GM21381 (cell line): ENCODE measurements at regions not wholly inside any gene's neighbourhood (a gene's known extent, or its start where the extent isn't known, plus 50 kb on each side); places are given as distances from the start of the nearest gene placed in this dataset.
"Not testable (repeated sequence)": the region's sequence is repeated elsewhere in the genome, so short reads cannot be mapped to it uniquely, and the experiment has no call there.

Source experiments
- ATAC-seq: cut with Tn5 transposase; IDR thresholded peaks from one replicate; pipeline ENCODE4 v1.9.1; 2021; ENCODE audit warnings: mild to moderate bottlenecking, moderate library complexity; ENCODE audit not compliant: unreplicated experiment

- no peak for ATAC-seq
These were observed 589.8 kb downstream of the KCNH5 start for GRCh38 chr14:62455446-62455845.

GRCh38 chr14:62462988-62463387, 582.3 kb downstream of the KCNH5 start:
- ATAC-seq = no peak

- ATAC-seq = no peak
These were observed 576.3 kb downstream of the KCNH5 start for GRCh38 chr14:62468946-62469345.

- no peak for ATAC-seq
These were observed 574.3 kb downstream of the KCNH5 start for GRCh38 chr14:62470935-62471334.

- no peak for ATAC-seq
These were observed 554.1 kb downstream of the KCNH5 start for GRCh38 chr14:62491146-62491545.

- no peak for ATAC-seq
These were observed 547.5 kb downstream of the KCNH5 start for GRCh38 chr14:62497708-62498107.

- no peak for ATAC-seq
These were observed 544.1 kb downstream of the KCNH5 start for GRCh38 chr14:62501021-62501750.

GRCh38 chr14:62505045-62505444, 540.2 kb downstream of the KCNH5 start:
- ATAC-seq = no peak

GRCh38 chr14:62521309-62521708, 523.9 kb downstream of the KCNH5 start:
- ATAC-seq = not testable (repeated sequence)

- no peak for ATAC-seq
These were observed 517.0 kb downstream of the KCNH5 start for GRCh38 chr14:62528296-62528695.

GRCh38 chr14:62532181-62532580, 513.1 kb downstream of the KCNH5 start:
- ATAC-seq = no peak

GRCh38 chr14:62546862-62547474, 498.3 kb downstream of the KCNH5 start:
- no peak for ATAC-seq

GRCh38 chr14:62557416-62557815, 487.8 kb downstream of the KCNH5 start:
- ATAC-seq = no peak

- ATAC-seq = no peak
These were observed 486.8 kb downstream of the KCNH5 start for GRCh38 chr14:62558451-62558850.

- ATAC-seq = no peak
These were observed 460.0 kb downstream of the KCNH5 start for GRCh38 chr14:62585247-62585646.

- ATAC-seq = no peak
These were observed 452.4 kb downstream of the KCNH5 start for GRCh38 chr14:62592877-62593276.

GRCh38 chr14:62597143-62597542, 448.1 kb downstream of the KCNH5 start:
- ATAC-seq = no peak

GRCh38 chr14:62599616-62600385, 445.5 kb downstream of the KCNH5 start:
- ATAC-seq = no peak

GRCh38 chr14:62602712-62603111, 442.5 kb downstream of the KCNH5 start:
- ATAC-seq = no peak

- no peak for ATAC-seq
These were observed 440.7 kb downstream of the KCNH5 start for GRCh38 chr14:62604524-62604923.

- no peak for ATAC-seq
These were observed 431.1 kb downstream of the KCNH5 start for GRCh38 chr14:62614122-62614521.

- no peak for ATAC-seq
These were observed 428.6 kb downstream of the KCNH5 start for GRCh38 chr14:62616668-62617067.
